ENCODE measurements at regions not wholly inside any gene's neighbourhood (a gene's known extent, or its start where the extent isn't known, plus 50 kb on each side); places are given as distances from the start of the nearest gene placed in this dataset.

DNA sequence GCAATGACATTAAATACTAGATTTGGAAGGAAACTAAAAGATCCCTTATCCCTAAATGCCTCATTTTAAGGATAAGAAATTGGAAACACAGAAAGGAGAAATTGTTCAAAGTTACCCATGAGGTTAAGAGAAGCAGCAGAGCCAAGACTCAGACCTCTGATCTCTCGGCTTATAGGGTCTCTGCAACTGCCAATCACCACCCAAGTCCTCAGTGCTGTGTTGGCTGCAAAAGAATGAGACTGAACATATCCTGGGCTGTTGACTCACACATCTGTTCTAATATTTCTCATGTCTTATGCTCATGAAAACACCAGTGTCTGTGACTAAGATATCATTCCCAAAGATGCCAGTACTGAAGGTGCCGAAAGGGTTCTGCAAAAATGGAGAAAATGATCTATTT is 153.3 kb downstream of the XPNPEP1 start:
- ChIA-PET CTCF (no interaction called here), POLR2A (ENCODE audit: unreplicated experiment) (no interaction called here)
- Histone ChIP-seq H3K27ac (ENCODE audit: low read length) (no peak overlapping the region), H3K4me3 (ENCODE audit: low read length) (no peak overlapping the region), H3K9me2 (replicated peaks; ENCODE audit: low read length) (no peaks in the 10 kb centered on the region), H3K36me3 (ENCODE audit: low read depth, low read length) (no peaks in the 10 kb centered on the region), H3K9me3 (ENCODE audit: low read length) (no peaks in the 10 kb centered on the region), H3K27me3 (ENCODE audit: low read length) (no peaks in the 10 kb centered on the region), H2AFZ (ENCODE audit: low read length) (no peak overlapping the region), H3F3A (ENCODE audit: low read length, unreplicated experiment) (no peaks in the 10 kb centered on the region), H3K4me2 (ENCODE audit: low read length) (no peak overlapping the region), H3K79me2 (ENCODE audit: low read length) (no peaks in the 10 kb centered on the region), H3K9ac (ENCODE audit: low read length) (no peak overlapping the region), H4K20me1 (ENCODE audit: low read length) (no peaks in the 10 kb centered on the region), H3K4me1 (ENCODE audit: insufficient read depth, low read length) (0 out of 2 replicates have a peak, but pooled peaks cover 3% of the 10 kb centered on the region)
- no peak for ATAC-seq
- TF ChIP-seq EZH2 (IDR thresholded peaks at IDR 0.05; ENCODE audit: low read length, unreplicated experiment), result no peak
- no peak for TF ChIP-seq EZH2phosphoT487 (IDR thresholded peaks at IDR 0.05; ENCODE audit: borderline replicate concordance, low read length)
- TF ChIP-seq, protein P1, sequence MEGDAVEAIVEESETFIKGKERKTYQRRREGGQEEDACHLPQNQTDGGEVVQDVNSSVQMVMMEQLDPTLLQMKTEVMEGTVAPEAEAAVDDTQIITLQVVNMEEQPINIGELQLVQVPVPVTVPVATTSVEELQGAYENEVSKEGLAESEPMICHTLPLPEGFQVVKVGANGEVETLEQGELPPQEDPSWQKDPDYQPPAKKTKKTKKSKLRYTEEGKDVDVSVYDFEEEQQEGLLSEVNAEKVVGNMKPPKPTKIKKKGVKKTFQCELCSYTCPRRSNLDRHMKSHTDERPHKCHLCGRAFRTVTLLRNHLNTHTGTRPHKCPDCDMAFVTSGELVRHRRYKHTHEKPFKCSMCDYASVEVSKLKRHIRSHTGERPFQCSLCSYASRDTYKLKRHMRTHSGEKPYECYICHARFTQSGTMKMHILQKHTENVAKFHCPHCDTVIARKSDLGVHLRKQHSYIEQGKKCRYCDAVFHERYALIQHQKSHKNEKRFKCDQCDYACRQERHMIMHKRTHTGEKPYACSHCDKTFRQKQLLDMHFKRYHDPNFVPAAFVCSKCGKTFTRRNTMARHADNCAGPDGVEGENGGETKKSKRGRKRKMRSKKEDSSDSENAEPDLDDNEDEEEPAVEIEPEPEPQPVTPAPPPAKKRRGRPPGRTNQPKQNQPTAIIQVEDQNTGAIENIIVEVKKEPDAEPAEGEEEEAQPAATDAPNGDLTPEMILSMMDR (conservative IDR thresholded peaks at IDR 0.05; ENCODE audit: low read depth, low read length), result no peak
- intact Hi-C loops (cut with micrococcal nuclease), result loop anchor here (5.0 kb wide), 2 partner anchors 318 to 338 kb away; no protein-coding TSS in a partner anchor
- DNase-seq, result no peak
- no TSS peak for BruUV-seq (replicated peaks)

DNA sequence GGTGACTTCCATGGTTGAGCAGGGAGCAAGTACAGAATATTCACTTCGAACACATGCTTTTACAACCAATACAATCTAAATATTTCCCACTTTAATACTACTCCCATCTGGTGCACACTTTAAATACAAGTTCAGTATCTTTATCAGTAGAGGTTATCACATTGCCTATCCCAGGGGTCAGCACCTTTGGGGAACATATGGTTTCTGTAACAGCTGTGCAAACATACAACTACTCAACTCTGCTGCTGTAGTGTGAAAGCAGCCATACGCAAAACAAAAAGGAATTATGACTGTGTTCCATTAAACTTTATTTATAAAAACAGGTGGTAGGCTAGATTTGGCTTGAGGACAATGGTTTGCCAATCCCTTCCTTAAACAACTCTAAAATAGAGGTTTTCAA is 157.5 kb downstream of the XPNPEP1 start:
- CTCF ChIA-PET, result no interaction called here
- Histone ChIP-seq H3K27me3 (ENCODE audit: low read length) (no peaks in the 10 kb centered on the region), H2AFZ (ENCODE audit: low read length) (no peak overlapping the region), H3K4me1 (ENCODE audit: insufficient read depth, low read length) (no peaks in the 10 kb centered on the region), H3K79me2 (ENCODE audit: low read length) (no peaks in the 10 kb centered on the region), H3K9ac (ENCODE audit: low read length) (no peak overlapping the region), H3K4me3 (ENCODE audit: low read length) (no peak overlapping the region), H3K4me2 (ENCODE audit: low read length) (no peak overlapping the region), H3K9me2 (replicated peaks; ENCODE audit: low read length) (no peaks in the 10 kb centered on the region), H4K20me1 (ENCODE audit: low read length) (no peaks in the 10 kb centered on the region), H3K27ac (ENCODE audit: low read length) (no peak overlapping the region), H3K36me3 (ENCODE audit: low read depth, low read length) (no peaks in the 10 kb centered on the region), H3F3A (ENCODE audit: low read length, unreplicated experiment) (no peaks in the 10 kb centered on the region), H3K9me3 (ENCODE audit: low read length) (no peaks in the 10 kb centered on the region)
- intact Hi-C loops (cut with micrococcal nuclease), result no loop called here
- ATAC-seq (no peak), DNase-seq (no peak)
- BruUV-seq (replicated peaks), result no TSS peak
- POLR2A ChIA-PET (ENCODE audit: unreplicated experiment), result no interaction called here
- TF ChIP-seq EZH2 (IDR thresholded peaks at IDR 0.05; ENCODE audit: low read length, unreplicated experiment) (no peak), EZH2phosphoT487 (IDR thresholded peaks at IDR 0.05; ENCODE audit: borderline replicate concordance, low read length) (no peak)
- TF ChIP-seq, protein P1 (conservative IDR thresholded peaks at IDR 0.05; ENCODE audit: low read depth, low read length), result no peak

DNA sequence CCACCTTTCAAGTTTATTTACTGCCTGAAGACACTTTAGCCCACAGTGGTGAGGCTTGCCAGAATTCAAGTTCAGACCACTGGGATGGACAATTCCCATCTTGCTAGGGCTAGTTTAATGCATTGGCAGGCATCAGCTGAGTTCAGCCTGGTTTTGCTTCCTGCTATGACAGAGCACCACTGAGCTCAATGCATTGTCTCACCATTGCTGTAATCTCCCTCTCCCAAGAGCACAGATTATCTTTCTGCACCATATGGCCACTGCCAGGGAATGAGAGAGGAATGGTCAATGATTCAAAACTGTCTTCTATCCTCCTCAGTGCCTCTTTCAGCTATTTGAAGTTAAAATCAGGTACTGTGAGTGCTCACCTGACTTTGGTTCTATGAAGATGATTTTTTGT is 160.8 kb downstream of the XPNPEP1 start:
- Histone ChIP-seq H3K9me2 (replicated peaks; ENCODE audit: low read length) (no peaks in the 10 kb centered on the region), H3F3A (ENCODE audit: low read length, unreplicated experiment) (no peaks in the 10 kb centered on the region), H3K27me3 (ENCODE audit: low read length) (no peaks in the 10 kb centered on the region), H3K4me1 (ENCODE audit: insufficient read depth, low read length) (no peaks in the 10 kb centered on the region), H3K9ac (ENCODE audit: low read length) (no peak overlapping the region), H3K4me3 (ENCODE audit: low read length) (no peak overlapping the region), H3K9me3 (ENCODE audit: low read length) (no peaks in the 10 kb centered on the region), H3K4me2 (ENCODE audit: low read length) (no peak overlapping the region), H3K79me2 (ENCODE audit: low read length) (no peaks in the 10 kb centered on the region), H3K36me3 (ENCODE audit: low read depth, low read length) (no peaks in the 10 kb centered on the region), H4K20me1 (ENCODE audit: low read length) (no peaks in the 10 kb centered on the region), H2AFZ (ENCODE audit: low read length) (no peak overlapping the region), H3K27ac (ENCODE audit: low read length) (no peak overlapping the region)
- BruUV-seq (replicated peaks), result no TSS peak
- DNase-seq (no peak), ATAC-seq (no peak)
- ChIA-PET POLR2A (ENCODE audit: unreplicated experiment) (no interaction called here), CTCF (no interaction called here)
- TF ChIP-seq EZH2 (IDR thresholded peaks at IDR 0.05; ENCODE audit: low read length, unreplicated experiment), result no peak
- TF ChIP-seq, protein P1 (conservative IDR thresholded peaks at IDR 0.05; ENCODE audit: low read depth, low read length), result no peak
- no peak for TF ChIP-seq EZH2phosphoT487 (IDR thresholded peaks at IDR 0.05; ENCODE audit: borderline replicate concordance, low read length)
- intact Hi-C loops (cut with micrococcal nuclease), result no loop called here
